Activated CD8-positive, alpha-beta memory T cell treated with anti-CD3 and anti-CD28 coated beads for 24 hours (primary cell): ENCODE measurements at regions not wholly inside any gene's neighbourhood (a gene's known extent, or its start where the extent isn't known, plus 50 kb on each side); places are given as distances from the start of the nearest gene placed in this dataset.

Experiments used
- DNase-seq: peaks from one replicate; pipeline ENCODE4 v3.0.0-alpha.2; 2020

GRCh38 chr18:70489571-70489970 is 200.7 kb downstream of the SOCS6 start:
- no peak for DNase-seq

- no peak for DNase-seq
Observed at GRCh38 chr18:70469916-70470315, 181.1 kb downstream of the SOCS6 start.

DNA sequence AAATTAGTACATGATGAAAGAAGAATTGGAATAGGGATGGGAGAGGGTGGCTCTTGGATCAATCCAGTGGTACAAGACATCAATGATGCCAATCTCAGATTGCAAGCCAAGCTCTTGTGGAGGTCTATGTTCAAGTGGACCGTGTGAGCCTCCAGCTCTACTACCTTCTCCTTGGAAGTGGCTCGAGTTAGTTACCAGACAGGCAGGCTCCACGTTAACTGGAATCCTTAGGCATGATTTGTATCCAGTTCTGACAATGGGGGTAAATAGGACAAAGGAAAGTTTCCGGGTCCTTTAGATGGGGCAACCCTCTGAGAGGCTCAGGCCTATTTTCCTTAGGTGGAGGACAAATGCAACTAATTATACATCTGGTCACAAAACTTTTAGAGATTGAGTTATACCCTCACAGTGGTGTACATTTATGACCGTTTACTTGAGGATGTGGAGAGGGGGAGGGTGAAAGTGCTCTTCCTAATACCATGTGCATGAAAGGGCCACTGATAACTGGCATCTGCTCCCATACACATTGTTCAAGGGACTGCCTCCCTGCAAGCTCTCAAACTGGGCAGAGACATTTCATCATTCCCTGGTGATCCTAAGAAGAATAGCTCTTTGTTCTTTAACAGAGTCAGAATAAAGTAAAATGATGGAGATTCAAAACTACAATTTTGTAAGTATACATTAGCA is 180.2 kb downstream of the SOCS6 start:
- no peak for DNase-seq

- DNase-seq, result peak; percentile 65
Observed at GRCh38 chr18:70464343-70465114, 175.7 kb downstream of the SOCS6 start.

DNA sequence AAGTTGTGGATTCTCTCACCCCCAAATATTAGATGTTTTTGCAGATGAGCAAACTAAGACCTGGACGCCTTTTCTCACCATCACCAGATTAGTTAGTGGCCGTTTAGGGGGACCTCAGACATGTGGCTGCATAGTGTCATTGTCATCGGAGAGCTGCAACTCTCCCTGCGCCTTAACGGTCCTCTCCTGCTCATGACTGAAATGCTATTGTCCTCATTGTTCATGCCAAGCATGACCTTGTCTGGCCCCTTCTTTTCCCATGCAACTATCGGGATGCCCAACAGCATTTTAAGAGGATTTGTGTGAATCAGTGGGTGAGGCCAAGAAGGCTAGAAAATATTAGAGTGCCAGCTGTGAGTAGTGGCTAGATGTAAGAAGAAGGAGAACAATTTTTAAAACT is 174.2 kb downstream of the SOCS6 start:
- DNase-seq, result no peak

- DNase-seq, result no peak
Observed at GRCh38 chr18:70462078-70462439, 173.2 kb downstream of the SOCS6 start.

DNA sequence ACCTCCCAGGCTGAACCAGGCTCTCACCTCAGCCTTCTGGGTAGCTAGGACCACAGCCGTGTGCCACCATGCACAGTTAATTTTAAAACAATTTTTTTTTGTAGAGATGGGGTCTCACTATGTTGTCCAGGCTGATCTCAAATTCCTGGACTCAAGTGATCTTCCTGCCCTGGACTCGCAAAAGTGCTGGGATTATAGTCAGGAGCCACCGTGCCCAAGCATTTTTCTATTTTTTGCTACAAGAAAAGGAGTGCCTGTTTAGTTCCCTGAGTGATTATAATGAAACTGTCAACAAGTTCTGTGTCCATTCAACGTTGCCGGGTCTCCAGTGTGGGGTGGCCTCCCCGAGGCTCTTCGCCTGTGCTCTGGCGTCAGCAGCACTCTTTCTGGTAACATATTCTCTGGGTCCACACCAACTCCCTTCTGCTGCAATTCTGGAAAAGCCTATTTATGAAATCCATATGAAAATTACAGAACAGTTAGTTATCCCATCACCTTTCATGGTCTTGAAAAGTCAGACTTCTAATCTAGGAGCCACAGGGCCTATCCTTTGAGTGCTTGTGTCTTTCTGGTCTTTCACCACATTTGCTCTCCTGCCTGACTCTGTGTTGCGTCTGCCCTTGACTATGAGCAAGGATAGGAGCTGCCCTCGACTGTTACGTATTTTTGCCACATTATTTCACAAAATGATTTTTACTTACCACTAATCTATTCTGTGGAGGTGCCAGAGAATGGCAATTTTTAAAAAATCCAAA is 172.7 kb downstream of the SOCS6 start:
- DNase-seq, result no peak

GRCh38 chr18:70459731-70460130 is 170.9 kb downstream of the SOCS6 start:
- DNase-seq, result no peak

- DNase-seq, result no peak
Observed at GRCh38 chr18:70459251-70459650, 170.4 kb downstream of the SOCS6 start.

DNA sequence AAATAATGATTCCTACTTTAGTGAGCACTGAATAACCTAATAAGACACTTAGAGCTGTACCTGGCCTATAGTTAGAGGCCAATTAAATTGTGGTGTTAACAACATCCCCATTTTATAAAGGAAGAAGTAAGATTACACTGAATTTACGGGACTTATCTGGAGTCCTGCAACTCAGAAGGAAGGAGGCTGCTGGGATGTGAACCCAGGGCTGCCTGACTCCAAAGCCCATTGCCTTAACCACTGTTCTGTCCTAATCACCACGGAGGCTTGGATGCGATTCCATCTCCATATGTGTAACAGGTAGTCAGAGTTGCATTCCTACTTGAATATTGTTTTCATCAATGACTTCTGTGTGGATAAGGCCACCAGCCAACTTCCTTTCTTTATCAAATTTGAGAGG is 168.9 kb downstream of the SOCS6 start:
- DNase-seq, result no peak

DNA sequence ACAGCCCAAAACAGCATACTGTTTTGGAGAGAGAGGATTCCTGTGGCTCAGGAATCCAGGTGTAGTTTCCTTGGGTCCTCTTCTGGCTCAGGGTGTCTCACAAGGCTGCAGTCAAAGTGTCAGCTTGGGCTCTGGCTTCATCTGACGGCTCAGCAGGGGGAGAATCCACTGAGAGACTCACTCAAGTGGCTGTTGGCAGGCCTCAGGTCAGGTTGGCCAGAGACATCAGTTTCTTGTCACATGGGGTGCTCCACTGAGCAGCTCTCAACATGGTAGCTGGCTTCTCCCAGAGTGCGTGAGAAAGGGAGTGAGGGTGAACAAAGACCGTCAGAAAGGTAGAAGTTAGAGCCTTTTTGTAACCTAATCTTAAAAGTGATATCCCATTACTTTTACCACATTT is 168.4 kb downstream of the SOCS6 start:
- DNase-seq, result no peak

DNA sequence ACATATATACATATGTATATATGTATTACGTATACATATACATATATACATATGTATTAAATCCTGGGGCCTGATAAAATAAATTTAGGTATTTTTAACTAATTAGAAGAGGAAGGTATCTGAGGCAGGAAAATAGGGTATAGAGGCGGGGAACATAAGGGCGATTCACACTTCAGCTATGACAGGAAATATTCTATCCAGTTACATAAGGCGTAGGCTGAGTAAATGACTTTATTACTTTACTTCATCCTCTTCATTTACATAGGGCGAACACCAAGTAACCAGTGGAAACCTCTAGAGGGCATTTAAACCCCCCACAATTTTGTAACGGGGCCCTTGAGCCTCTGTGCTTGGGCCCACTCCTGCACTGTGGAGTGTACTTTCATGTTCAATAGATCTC is 167.5 kb downstream of the SOCS6 start:
- DNase-seq, result no peak

GRCh38 chr18:70455731-70456130 is 166.9 kb downstream of the SOCS6 start:
- DNase-seq, result no peak

GRCh38 chr18:70454704-70455322 is 166.0 kb downstream of the SOCS6 start:
- no peak for DNase-seq

DNA sequence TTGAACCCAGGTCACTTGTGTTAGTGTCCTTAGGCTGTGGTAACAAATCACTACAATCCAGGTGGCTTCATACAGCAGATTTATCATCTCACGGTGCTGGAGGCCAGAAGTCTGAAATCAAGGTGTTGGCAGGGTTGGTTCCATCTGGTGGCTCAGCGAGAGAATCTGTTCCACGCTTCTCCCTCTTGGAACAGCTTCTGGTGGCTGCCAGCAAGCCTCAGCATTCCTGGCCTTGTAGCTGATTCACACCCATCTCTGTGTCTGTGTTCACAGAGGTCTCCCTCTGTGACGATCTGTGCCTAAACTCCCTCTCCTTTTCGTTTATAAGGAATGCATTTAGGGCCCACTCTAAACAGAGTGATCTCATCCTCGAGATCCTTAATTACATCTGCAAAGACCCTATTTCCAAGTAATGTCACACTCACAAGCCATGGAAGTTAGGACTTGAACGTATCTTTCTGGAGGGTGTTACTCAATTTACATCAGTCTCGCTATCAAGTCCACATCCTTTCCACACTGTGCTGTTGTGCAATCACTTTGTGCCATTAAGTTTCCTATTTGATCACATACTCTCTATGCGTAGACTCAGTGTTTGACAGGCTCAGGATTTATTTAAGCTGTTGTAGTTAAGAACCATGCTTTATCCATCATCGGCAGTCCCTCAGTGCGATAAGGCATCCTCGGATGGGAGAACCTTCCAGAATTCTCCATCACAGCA is 164.4 kb downstream of the SOCS6 start:
- DNase-seq, result no peak

DNA sequence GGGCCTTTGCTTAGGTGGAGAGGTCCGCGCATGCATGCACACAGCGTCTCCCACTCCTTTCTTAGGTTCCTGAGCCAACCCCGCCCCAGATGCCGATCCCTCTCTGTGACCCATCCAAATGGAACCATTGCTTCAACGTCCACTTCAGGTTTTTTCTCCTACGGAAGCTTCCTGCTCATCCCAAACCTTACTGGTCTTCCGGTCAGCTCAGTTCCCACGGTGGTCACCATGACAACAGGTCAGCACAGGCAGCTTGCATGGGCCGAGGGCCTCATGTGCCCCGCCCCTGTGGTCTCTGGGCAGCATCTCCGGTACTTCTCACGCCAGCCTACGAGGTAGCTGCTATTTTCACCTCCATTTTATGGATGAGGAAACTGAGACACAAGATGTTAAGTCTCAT is 163.7 kb downstream of the SOCS6 start:
- no peak for DNase-seq

GRCh38 chr18:70450426-70451253 is 161.8 kb downstream of the SOCS6 start:
- DNase-seq, result no peak

DNA sequence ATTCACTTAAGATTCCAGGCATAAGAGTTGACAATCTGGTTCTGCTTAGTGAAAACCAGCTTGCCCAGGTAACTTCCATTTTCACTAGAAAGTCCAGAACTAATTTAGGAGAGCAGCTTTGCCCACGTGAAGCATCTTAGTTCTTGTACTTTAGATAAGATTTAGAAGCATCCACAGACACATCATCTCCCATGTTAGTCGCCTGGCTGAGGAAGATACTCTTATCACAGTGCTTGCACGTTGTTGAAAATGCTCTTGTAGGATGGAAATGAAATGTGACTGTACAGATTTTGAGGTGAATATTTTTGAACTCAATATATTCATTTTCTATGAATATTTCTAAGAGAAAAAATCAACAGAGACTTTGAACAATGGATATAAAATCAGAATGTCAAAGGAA is 159.7 kb downstream of the SOCS6 start:
- DNase-seq, result no peak

- DNase-seq, result no peak
Observed at GRCh38 chr18:70446063-70446462, 157.2 kb downstream of the SOCS6 start.

DNA sequence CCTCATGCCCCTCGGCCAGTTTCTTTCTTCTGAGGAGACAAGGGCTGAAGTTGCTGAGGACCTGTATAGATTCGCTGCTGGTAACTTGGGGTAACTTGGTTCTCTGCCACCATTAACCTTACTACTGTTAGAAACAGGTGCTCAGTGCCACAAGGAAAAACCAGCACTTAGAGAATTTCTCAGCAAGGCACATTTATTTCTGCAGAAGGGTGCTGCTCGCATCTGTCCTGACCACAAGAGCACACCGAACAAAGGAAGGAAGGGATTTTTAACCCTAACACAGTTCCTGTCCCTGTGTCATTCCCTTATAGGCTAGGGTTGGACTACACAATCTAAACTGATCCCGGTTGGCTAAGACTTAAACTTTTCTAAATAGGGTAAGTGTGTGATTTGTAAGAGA is 154.1 kb downstream of the SOCS6 start:
- DNase-seq, result no peak

DNA sequence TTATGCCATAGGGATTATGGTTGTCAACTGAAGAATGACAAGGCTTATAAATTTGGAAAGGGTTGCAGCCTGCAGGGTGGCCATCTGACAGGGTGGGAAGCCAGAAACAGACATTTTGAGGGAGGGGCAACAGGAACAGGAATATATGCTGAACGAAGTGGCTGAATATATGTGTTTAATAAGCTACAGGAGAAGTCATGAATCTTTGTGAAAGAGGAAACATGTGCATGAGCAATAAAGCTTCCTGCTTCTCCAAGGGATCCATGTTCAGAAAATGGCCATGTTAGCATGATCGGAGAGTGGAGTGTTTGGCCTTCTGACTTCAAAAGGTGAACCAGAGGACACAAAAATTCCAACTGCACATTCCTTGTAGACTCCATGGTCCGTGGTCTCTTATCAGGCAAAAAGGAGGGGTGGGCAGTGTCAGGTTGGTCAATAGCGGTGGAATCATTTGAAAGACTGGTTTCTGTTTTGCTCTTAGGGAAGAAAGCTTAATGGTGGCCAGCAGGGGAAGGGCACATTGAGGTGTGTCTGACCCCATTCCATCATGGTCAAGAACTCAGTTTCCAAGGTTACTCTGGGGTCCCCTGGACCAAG is 144.1 kb downstream of the SOCS6 start:
- no peak for DNase-seq
